HFFc6 (cell line): ENCODE measurements at regions not wholly inside any gene's neighbourhood (a gene's known extent, or its start where the extent isn't known, plus 50 kb on each side); places are given as distances from the start of the nearest gene placed in this dataset.
"Not testable (repeated sequence)": the region's sequence is repeated elsewhere in the genome, so short reads cannot be mapped to it uniquely, and the experiment has no call there.

Experiments
- DNase-seq: peaks from one replicate; pipeline ENCODE4 v3.0.0-alpha.2; 2018
- H3K27ac Mint-ChIP-seq: 2 replicates; pipeline ENCODE4 v1.8.0; 2020; ENCODE audit warnings: mild to moderate bottlenecking, mixed read lengths
- H3K27me3 Mint-ChIP-seq: 2 replicates; pipeline ENCODE4 v1.8.0; 2021; ENCODE audit warnings: mild to moderate bottlenecking, moderate library complexity, mixed read lengths; ENCODE audit not compliant: insufficient read depth
- H3K36me3 Mint-ChIP-seq: 2 replicates; pipeline ENCODE4 v1.8.0; 2021; ENCODE audit warnings: low read depth, mixed read lengths
- H3K4me1 Mint-ChIP-seq: 2 replicates; pipeline ENCODE4 v1.8.0; 2020; ENCODE audit warnings: low read depth, mixed read lengths
- H3K4me3 Mint-ChIP-seq: 2 replicates; pipeline ENCODE4 v1.8.0; 2020; ENCODE audit warnings: mild to moderate bottlenecking, moderate library complexity, mixed read lengths
- H3K9me3 Mint-ChIP-seq: 2 replicates; pipeline ENCODE4 v1.8.0; 2020; ENCODE audit warnings: mild to moderate bottlenecking, mixed read lengths
- TF ChIP-seq, protein P1 (sequence below): fragments of 200-600 bp; sonication (generic); IDR thresholded peaks from 2 replicates; pipeline ENCODE4 v1.5.0; 2021; ENCODE audit warnings: antibody characterized with exemption, mild to moderate bottlenecking

DNA sequence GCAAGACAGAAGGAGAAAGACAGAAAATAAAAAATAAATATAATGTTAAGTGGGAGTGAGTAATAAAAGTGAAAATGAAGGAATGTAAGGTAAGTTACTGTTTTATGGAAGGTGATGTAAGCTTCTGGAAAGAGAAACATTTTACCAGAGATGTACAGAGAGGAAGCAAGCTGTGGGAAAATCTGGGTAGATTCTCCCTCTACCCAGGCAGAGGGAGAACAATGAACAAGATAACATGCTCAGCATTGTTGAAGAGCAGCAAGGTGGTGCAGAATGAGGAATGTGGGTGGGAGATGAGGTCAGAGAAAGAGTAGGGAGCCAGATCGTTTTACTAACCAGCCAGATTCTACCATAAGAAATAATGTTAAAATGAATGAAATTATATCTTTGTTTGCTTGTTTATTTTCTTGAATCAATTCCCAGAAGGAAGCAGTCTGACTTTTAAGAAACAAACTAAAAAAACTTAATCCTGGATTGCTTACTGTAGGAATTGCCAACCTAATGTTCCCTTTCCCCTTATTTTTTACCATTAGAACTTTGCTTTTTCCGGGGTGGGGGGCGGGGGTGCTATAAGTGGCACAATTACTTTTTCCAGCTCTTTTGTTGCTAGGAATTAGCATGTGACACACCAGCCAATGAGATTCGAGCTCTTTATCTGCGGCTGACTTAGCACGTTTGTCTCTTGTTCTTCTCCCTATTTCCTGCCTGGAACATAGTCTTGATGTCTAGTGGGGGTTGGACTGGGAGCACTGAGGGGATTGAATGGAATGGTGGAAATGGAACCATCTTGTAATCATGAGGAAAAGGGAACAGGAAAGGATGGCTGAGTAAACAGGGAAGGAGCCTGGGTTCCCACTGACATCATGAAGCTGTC, 356.7 kb downstream of the TMEM167A start:
- no peak for DNase-seq
- H3K27ac Mint-ChIP-seq: no peak overlapping the region
- no peaks in the 10 kb centered on the region; the same call in 1 of the 2 replicates for H3K27me3 Mint-ChIP-seq
- H3K9me3 Mint-ChIP-seq: peaks cover 7% of the 10 kb centered on the region; the same call in 1 of the 2 replicates
- TF ChIP-seq, protein P1, sequence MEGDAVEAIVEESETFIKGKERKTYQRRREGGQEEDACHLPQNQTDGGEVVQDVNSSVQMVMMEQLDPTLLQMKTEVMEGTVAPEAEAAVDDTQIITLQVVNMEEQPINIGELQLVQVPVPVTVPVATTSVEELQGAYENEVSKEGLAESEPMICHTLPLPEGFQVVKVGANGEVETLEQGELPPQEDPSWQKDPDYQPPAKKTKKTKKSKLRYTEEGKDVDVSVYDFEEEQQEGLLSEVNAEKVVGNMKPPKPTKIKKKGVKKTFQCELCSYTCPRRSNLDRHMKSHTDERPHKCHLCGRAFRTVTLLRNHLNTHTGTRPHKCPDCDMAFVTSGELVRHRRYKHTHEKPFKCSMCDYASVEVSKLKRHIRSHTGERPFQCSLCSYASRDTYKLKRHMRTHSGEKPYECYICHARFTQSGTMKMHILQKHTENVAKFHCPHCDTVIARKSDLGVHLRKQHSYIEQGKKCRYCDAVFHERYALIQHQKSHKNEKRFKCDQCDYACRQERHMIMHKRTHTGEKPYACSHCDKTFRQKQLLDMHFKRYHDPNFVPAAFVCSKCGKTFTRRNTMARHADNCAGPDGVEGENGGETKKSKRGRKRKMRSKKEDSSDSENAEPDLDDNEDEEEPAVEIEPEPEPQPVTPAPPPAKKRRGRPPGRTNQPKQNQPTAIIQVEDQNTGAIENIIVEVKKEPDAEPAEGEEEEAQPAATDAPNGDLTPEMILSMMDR: no peak
- H3K36me3 Mint-ChIP-seq: no peaks in the 10 kb centered on the region
- no peak overlapping the region for H3K4me3 Mint-ChIP-seq
- no peaks in the 10 kb centered on the region for H3K4me1 Mint-ChIP-seq

DNA sequence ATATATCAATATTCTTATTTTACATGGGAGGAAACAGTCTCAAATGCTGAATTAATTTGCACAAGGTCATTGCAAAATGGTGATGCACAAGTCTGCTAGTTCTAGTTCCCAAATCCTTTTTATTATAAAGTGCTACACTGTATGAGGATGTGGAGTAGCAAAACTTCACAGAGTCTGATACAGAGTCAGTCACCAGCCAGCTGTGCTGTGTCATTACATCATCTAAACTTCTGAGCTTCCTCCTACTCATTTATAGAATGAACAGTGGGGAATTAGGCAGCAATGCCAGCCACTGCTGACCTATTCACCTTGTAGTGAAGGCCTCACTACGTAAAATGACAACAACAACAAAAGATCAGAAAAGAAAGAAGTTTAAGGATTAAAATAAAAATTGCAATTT, 357.8 kb downstream of the TMEM167A start:
- DNase-seq: no peak
- TF ChIP-seq, protein P1: no peak
- Mint-ChIP-seq H3K4me1 (no peaks in the 10 kb centered on the region), H3K9me3 (peaks cover 3% of the 10 kb centered on the region; the same call in 1 of the 2 replicates), H3K36me3 (no peaks in the 10 kb centered on the region), H3K4me3 (no peak overlapping the region), H3K27ac (no peak overlapping the region), H3K27me3 (no peaks in the 10 kb centered on the region; the same call in 1 of the 2 replicates)

DNA sequence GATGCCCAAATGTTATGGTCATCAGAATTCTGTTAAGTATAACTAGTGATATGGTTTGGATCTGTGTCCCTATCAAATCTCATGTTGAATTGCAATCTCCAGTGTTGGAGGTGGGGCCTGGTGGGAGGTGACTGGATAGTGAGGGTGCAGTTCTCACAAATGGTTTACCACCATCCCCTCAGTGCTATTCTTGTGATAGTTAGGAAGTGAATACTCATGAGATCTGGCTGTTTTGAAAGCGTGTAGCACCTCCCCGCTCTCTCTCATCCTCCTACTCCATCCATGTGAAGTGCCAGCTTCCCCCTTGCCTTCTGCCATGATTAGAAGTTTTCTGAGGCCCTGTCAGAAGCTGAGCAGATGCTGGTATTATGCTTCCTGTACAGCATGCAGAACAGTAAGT, 359.5 kb downstream of the TMEM167A start:
- no peaks in the 10 kb centered on the region for H3K36me3 Mint-ChIP-seq
- H3K9me3 Mint-ChIP-seq: peaks cover 3% of the 10 kb centered on the region; the same call in 1 of the 2 replicates
- no peak for DNase-seq
- H3K4me1 Mint-ChIP-seq: no peaks in the 10 kb centered on the region
- H3K27ac Mint-ChIP-seq: no peak overlapping the region
- TF ChIP-seq, protein P1: no peak
- H3K4me3 Mint-ChIP-seq: no peak overlapping the region
- no peaks in the 10 kb centered on the region; the same call in 1 of the 2 replicates for H3K27me3 Mint-ChIP-seq

DNA sequence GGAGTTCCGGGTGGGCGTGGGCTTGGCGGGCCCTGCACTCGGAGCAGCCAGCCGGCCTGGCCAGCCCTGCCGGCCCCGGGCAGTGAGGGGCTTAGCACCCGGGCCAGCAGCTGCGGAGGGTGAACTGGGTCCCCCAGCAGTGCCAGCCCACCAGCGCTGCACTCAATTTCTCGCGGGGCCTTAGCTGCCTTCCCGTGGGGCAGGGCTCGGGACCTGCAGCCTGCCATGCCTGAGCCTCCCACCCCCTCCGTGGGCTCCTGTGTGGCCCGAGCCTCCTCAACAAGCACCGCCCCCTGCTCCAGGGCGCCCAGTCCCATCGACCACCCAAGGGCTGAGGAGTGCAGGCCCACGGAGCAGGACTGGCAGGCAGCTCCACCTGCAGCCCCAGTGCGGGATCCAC, 362.5 kb downstream of the TMEM167A start:
- DNase-seq, H3K27me3 Mint-ChIP-seq, H3K9me3 Mint-ChIP-seq, H3K4me3 Mint-ChIP-seq, H3K27ac Mint-ChIP-seq, H3K36me3 Mint-ChIP-seq, H3K4me1 Mint-ChIP-seq: not testable (repeated sequence)

DNA sequence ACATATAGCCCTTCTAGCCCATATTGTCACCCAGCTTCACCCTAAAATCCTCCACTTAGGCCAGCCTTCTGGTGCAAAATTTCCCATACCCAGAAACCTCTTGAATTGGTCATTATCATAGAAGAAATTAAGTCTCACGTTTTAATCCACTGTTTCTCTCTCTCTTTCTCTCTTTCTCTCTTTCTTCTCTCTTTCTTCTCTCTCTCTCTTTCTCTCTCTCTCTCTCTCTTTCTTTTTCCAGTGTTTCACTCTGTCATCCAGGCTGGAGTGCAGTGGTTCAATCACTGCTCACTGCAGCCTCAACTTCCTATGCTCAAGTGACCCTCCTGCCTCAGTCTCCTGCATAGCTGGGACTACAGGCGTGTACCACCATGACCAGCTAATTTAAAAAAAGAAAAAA, 363.4 kb downstream of the TMEM167A start:
- Mint-ChIP-seq H3K4me1 (no peaks in the 10 kb centered on the region), H3K9me3 (peaks cover 3% of the 10 kb centered on the region; the same call in 1 of the 2 replicates), H3K27me3 (no peaks in the 10 kb centered on the region), H3K4me3 (no peak overlapping the region), H3K36me3 (no peaks in the 10 kb centered on the region), H3K27ac (no peak overlapping the region)
- DNase-seq: no peak
- TF ChIP-seq, protein P1: no peak

DNA sequence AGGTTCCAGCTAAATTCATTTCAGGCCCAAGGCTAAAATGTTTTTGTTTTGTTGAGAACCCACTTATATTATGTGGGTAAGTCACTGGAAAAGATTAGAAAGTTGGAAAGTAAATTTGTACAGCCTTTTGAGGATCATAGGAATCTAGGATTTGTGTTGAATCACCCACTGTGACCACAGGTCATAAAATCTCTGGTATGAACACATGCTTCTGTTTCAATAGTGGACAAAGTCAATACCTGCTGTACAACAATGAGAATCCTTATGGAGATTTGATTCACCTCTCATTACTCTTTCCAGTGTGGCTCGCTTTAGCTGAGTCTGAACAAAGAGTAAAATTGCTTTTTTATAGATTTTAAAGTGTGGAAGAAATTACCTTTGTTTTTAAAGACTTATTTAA, 369.5 kb downstream of the TMEM167A start:
- H3K36me3 Mint-ChIP-seq: no peaks in the 10 kb centered on the region
- TF ChIP-seq, protein P1: no peak
- no peaks in the 10 kb centered on the region; the same call in 1 of the 2 replicates for H3K27me3 Mint-ChIP-seq
- H3K9me3 Mint-ChIP-seq: peaks cover 4% of the 10 kb centered on the region; the same call in 1 of the 2 replicates
- no peak for DNase-seq
- H3K4me1 Mint-ChIP-seq: no peaks in the 10 kb centered on the region
- H3K4me3 Mint-ChIP-seq: no peak overlapping the region
- no peak overlapping the region for H3K27ac Mint-ChIP-seq
